Right lobe of liver (tissue), 4 donors: ENCODE measurements at regions not wholly inside any gene's neighbourhood (a gene's known extent, or its start where the extent isn't known, plus 50 kb on each side); places are given as distances from the start of the nearest gene placed in this dataset.

Source experiments
- POLR2A ChIP-seq: fragments of 450-650 bp; IDR thresholded peaks from one replicate; pipeline ENCODE4 v1.6.1; 2017; ENCODE audit warnings: antibody characterized with exemption, mild to moderate bottlenecking
- TF ChIP-seq, protein P1 (sequence below), 4 donors: fragments of 200-600 bp in 3 of 4; fragments of 450-650 bp in 1 of 4; IDR thresholded peaks; one replicate each; pipeline versions ENCODE4 v1.5.1 to v1.8.0; 2016 to 2022; ENCODE audit warnings: antibody characterized with exemption in 4 of 4, mild to moderate bottlenecking in 2 of 4
- donor health status: DM: no; HTN: no; CAD: no.
- donor health status: DM: no; HTN: no; CAD: no.
- donor health status: DM: no; HTN: yes; CAD: no.

DNA sequence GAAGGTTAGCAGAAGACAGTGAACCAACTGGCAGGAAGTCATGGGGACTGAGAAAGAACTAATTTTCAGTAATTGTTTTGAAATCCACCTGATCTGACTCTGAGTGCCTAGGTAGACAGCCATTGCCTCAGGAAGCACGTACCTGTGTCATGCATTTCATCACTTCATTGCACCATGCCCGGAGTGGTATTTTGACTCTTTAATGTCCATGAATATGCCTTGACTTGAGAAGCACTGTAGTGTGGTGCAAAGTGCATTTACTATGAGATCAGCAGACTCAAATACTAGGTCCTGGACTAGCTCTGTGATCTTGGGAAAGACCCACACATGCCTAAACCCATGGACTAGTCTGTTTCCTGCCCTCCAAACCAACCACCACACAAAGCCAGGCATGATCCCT is 370.9 kb upstream of the MARCKS start:
- TF ChIP-seq, protein P1, sequence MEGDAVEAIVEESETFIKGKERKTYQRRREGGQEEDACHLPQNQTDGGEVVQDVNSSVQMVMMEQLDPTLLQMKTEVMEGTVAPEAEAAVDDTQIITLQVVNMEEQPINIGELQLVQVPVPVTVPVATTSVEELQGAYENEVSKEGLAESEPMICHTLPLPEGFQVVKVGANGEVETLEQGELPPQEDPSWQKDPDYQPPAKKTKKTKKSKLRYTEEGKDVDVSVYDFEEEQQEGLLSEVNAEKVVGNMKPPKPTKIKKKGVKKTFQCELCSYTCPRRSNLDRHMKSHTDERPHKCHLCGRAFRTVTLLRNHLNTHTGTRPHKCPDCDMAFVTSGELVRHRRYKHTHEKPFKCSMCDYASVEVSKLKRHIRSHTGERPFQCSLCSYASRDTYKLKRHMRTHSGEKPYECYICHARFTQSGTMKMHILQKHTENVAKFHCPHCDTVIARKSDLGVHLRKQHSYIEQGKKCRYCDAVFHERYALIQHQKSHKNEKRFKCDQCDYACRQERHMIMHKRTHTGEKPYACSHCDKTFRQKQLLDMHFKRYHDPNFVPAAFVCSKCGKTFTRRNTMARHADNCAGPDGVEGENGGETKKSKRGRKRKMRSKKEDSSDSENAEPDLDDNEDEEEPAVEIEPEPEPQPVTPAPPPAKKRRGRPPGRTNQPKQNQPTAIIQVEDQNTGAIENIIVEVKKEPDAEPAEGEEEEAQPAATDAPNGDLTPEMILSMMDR (IDR thresholded peaks at IDR 0.05) = no peak
- TF ChIP-seq POLR2A = no peak
